Urinary bladder (tissue), 3 donors: ENCODE measurements at regions not wholly inside any gene's neighbourhood (a gene's known extent, or its start where the extent isn't known, plus 50 kb on each side); places are given as distances from the start of the nearest gene placed in this dataset.

Experiments
- DNase-seq: peaks from one replicate; pipeline ENCODE4 v3.0.0-alpha.2; 2015; ENCODE audit errors: extremely low spot score
- H3K27ac ChIP-seq: one replicate; pipeline ENCODE4 v1.5.1; 2013; ENCODE audit warnings: low read depth, mild to moderate bottlenecking, moderate library complexity
- H3K36me3 ChIP-seq: one replicate; pipeline ENCODE4 v1.6.1; 2013; ENCODE audit warnings: mild to moderate bottlenecking, moderate library complexity; ENCODE audit not compliant: insufficient read depth
- H3K4me1 ChIP-seq: one replicate; pipeline ENCODE4 v1.6.1; 2013; ENCODE audit warnings: mild to moderate bottlenecking, moderate library complexity; ENCODE audit not compliant: insufficient read depth
- H3K4me3 ChIP-seq: one replicate; pipeline ENCODE4 v1.5.1; 2013; ENCODE audit warnings: low read depth, low read length
- WGBS: extraction: QIAGEN DNeasy Blood & Tissue Kit; methylation state at CpG from one replicate; pipeline ENCODE4 v1.1.7; 2013; 5-methylcytosine and 5-hydroxymethylcytosine counted together
- donor health status: healthy with polysubstance abuse.
- donor health status: healthy.

GRCh38 chr14:101370593-101371569, 190.4 kb upstream of the DIO3 start:
- Histone ChIP-seq H3K27ac (no peak overlapping the region), H3K36me3 (no peaks in the 10 kb centered on the region), H3K4me1 (no peaks in the 10 kb centered on the region), H3K4me3 (no peak overlapping the region)
- no peak for DNase-seq
- 91% methylated on average over 14 of the region's 14 CpGs for whole genome bisulfite sequencing

DNA sequence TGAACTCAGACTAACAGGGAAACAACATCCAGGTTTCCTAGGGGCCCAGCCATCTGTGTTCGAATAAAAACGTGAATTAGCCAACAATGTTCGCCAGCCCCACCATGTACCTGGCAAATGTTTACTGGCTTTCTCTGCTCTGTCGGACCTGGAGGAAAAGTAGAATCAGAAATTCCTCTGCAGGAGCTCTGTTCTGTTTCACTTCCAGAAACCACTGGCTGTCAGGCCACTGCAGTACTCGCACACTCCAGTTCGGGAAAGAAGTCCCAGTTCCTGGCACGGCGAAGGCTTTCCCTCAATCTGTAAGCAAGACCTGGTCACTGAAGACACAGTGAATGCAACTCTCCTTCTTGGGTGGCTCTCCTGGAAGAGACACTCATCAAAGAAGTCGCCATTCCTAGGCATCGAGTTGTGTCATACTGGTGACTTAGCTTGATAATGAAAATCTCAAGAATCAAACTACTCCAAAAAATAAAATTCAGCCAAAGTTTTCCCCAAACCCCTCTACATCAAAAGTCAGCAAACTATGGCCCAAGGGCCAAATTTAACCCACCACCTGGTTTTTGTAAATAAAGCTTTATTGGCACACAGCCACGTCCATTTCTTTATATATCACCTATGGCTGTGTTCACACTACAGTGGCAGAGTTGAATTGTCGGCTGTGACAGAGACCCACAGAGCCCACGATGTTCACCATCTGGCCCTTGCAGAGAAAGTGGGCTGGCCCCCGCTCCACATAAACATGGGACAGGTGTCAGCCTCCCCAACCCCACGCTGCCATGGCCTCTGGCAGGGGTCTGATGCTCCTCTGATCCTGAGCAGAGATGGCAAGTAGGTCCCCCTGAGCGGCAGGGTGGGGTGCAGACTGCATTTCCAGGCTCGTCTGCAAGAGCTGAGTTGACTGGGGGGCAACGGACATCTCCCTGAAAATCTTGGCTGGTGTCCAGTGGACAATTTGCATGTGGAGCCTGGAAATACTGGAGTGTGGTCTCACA, 189.2 kb upstream of the DIO3 start:
- DNase-seq, result no peak
- no peak overlapping the region for H3K4me3 ChIP-seq
- no peak overlapping the region for H3K27ac ChIP-seq
- no peaks in the 10 kb centered on the region for H3K36me3 ChIP-seq
- WGBS, result 77% methylated on average over 18 of the region's 18 CpGs
- H3K4me1 ChIP-seq, result no peaks in the 10 kb centered on the region

GRCh38 chr14:101372894-101373620, 188.2 kb upstream of the DIO3 start:
- no peak for DNase-seq
- no peaks in the 10 kb centered on the region for H3K36me3 ChIP-seq
- H3K4me3 ChIP-seq, result no peak overlapping the region
- H3K4me1 ChIP-seq, result no peaks in the 10 kb centered on the region
- 83% methylated on average over 16 of the region's 16 CpGs for WGBS
- no peak overlapping the region for H3K27ac ChIP-seq

- no peak for DNase-seq
- H3K27ac ChIP-seq, result no peak overlapping the region
- no peaks in the 10 kb centered on the region for H3K4me1 ChIP-seq
Measured at GRCh38 chr14:101373690-101374295, 187.5 kb upstream of the DIO3 start.

GRCh38 chr14:101374373-101375338, 186.6 kb upstream of the DIO3 start:
- DNase-seq, result no peak
- 76% methylated on average over 19 of the region's 19 CpGs for WGBS
- Histone ChIP-seq H3K4me3 (no peak overlapping the region), H3K36me3 (no peaks in the 10 kb centered on the region), H3K27ac (no peak overlapping the region), H3K4me1 (no peaks in the 10 kb centered on the region)

More at GRCh38 chr14:101373690-101374295, 187.5 kb upstream of the DIO3 start:
- H3K4me3 ChIP-seq, result no peak overlapping the region
- 91% methylated on average over 22 of the region's 22 CpGs for WGBS
- H3K36me3 ChIP-seq, result no peaks in the 10 kb centered on the region

DNA sequence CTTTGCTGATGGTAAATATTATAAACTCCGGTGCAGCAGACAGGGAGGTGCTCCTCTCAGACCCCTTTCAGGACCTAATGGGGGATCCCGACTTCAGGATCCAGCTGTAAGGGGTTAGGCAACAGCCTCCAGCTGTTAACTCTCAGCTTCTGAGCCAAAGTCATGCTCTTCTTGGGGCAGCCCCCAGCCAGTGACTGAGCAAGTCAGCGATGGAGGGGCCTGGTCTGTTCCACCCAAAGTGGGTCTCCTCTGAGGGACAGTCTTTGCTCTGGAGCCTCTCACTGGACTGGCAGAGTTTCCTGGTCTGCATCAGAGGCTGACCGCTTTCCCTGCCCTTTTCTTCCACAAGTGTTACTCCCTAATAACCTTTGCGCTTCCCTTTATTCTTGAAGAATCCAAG, 184.2 kb upstream of the DIO3 start:
- Histone ChIP-seq H3K4me3 (no peak overlapping the region), H3K36me3 (no peaks in the 10 kb centered on the region), H3K27ac (no peak overlapping the region), H3K4me1 (no peaks in the 10 kb centered on the region)
- 64% methylated on average over 5 of the region's 5 CpGs for WGBS
- no peak for DNase-seq

DNA sequence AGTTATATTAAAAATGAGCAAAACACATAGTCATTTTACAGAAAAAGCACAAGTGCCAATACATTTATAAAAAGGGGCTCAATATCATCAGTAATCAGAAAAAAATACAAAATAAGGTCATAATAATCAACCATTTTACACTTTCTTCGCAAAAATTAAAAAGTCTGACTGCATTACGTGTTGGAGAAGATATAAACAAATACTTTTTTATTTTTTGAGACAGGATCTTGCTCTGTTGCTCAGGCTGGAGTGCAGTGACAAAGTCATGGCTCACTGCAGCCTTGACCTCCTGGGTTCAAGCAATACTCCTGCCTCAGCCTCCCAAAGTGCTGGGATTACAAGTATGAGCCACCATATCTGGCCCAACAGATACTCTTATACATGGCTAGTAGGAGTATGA, 181.5 kb upstream of the DIO3 start:
- Histone ChIP-seq H3K4me3 (no peak overlapping the region), H3K4me1 (no peaks in the 10 kb centered on the region), H3K36me3 (no peaks in the 10 kb centered on the region), H3K27ac (no peak overlapping the region)
- no peak for DNase-seq
- 72% methylated on average over 2 of the region's 2 CpGs for WGBS

DNA sequence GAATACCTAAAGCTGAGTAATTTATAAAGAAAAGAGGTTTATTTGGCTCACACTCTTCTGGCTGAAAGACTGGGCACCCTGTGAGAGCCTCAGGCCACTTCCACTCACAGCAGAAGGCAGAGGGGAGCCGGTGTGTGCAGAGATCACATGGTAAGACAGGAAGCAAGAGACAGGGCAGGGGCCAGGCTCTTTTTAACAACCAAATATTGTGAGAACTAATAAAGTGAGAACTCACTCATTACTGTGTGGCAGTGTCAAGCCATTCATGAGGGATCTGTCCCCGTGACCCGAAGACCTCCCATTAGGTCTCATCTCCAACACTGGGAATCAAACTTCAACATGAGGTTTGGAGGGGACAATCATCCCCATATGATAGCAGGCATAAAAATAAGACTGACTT, 180.8 kb upstream of the DIO3 start:
- WGBS, result 85% methylated on average over 3 of the region's 3 CpGs
- Histone ChIP-seq H3K4me1 (no peaks in the 10 kb centered on the region), H3K36me3 (no peaks in the 10 kb centered on the region), H3K27ac (no peak overlapping the region), H3K4me3 (no peak overlapping the region)
- DNase-seq, result no peak

- no peak overlapping the region for H3K4me3 ChIP-seq
- H3K4me1 ChIP-seq, result no peaks in the 10 kb centered on the region
- no peak overlapping the region for H3K27ac ChIP-seq
- DNase-seq, result no peak
- H3K36me3 ChIP-seq, result no peaks in the 10 kb centered on the region
Measured at GRCh38 chr14:101380940-101381339, 180.4 kb upstream of the DIO3 start.

GRCh38 chr14:101383737-101384338, 177.5 kb upstream of the DIO3 start:
- H3K27ac ChIP-seq, result no peak overlapping the region
- DNase-seq, result no peak

GRCh38 chr14:101394374-101394773, 166.9 kb upstream of the DIO3 start:
- WGBS, result 95% methylated on average over 9 of the region's 9 CpGs
- Histone ChIP-seq H3K4me1 (no peaks in the 10 kb centered on the region), H3K4me3 (no peak overlapping the region), H3K36me3 (no peaks in the 10 kb centered on the region), H3K27ac (no peak overlapping the region)
- DNase-seq, result no peak

More at GRCh38 chr14:101383737-101384338, 177.5 kb upstream of the DIO3 start:
- WGBS, result 91% methylated on average over 2 of the region's 2 CpGs
- no peaks in the 10 kb centered on the region for H3K36me3 ChIP-seq
- no peaks in the 10 kb centered on the region for H3K4me1 ChIP-seq
- no peak overlapping the region for H3K4me3 ChIP-seq

- H3K27ac ChIP-seq, result no peak overlapping the region
- H3K4me1 ChIP-seq, result no peaks in the 10 kb centered on the region
- H3K4me3 ChIP-seq, result no peak overlapping the region
- no peak for DNase-seq
- 85% methylated on average over 5 of the region's 5 CpGs for WGBS
- H3K36me3 ChIP-seq, result no peaks in the 10 kb centered on the region
Measured at GRCh38 chr14:101395779-101396178, 165.5 kb upstream of the DIO3 start.
